ENCODE measurements at regions not wholly inside any gene's neighbourhood (a gene's known extent, or its start where the extent isn't known, plus 50 kb on each side); places are given as distances from the start of the nearest gene placed in this dataset.

- Mint-ChIP-seq H3K4me3 (no peak overlapping the region), H3K27me3 (peaks cover 23% of the 10 kb centered on the region), H3K9me3 (no peaks in the 10 kb centered on the region), H3K36me3 (no peaks in the 10 kb centered on the region), H3K4me1 (peaks cover 2% of the 10 kb centered on the region), H3K27ac (no peak overlapping the region)
- no peak for DNase-seq
These were observed 127.5 kb upstream of the OBI1 start for GRCh38 chr13:78786459-78786858.

- Mint-ChIP-seq H3K4me1 (peaks cover 2% of the 10 kb centered on the region), H3K4me3 (no peak overlapping the region), H3K9me3 (no peaks in the 10 kb centered on the region), H3K27ac (no peak overlapping the region), H3K27me3 (peaks cover 25% of the 10 kb centered on the region), H3K36me3 (no peaks in the 10 kb centered on the region)
- no peak for DNase-seq
These were observed 126.8 kb upstream of the OBI1 start for GRCh38 chr13:78785764-78786163.

- Mint-ChIP-seq H3K27ac (no peak overlapping the region), H3K9me3 (no peaks in the 10 kb centered on the region), H3K4me3 (no peak overlapping the region)
These were observed 125.2 kb upstream of the OBI1 start for GRCh38 chr13:78784014-78784750.

DNA sequence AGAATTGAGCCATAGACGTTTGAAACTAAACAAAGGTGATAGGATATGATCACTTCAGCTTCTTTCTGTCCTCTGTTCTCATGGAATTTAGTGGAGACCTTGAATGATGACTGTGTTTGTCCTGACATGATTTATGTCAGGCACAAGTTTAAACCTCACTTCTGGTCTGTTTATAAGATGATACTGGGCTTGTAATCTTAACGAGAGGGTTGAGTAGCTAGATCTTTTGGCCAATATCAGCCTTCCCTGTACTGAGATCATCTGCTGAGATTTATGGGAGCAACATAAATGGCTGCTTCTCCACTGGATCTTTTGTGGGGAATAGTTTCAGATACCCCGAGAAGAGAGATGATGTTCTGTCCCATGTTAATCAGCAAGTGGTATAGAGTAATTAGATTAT, 121.8 kb upstream of the OBI1 start:
- H3K27me3 Mint-ChIP-seq, result peaks cover 13% of the 10 kb centered on the region
- no peak for DNase-seq
- no peaks in the 10 kb centered on the region for H3K9me3 Mint-ChIP-seq
- H3K4me3 Mint-ChIP-seq, result no peak overlapping the region
- H3K4me1 Mint-ChIP-seq, result no peaks in the 10 kb centered on the region
- H3K36me3 Mint-ChIP-seq, result no peaks in the 10 kb centered on the region
- H3K27ac Mint-ChIP-seq, result no peak overlapping the region

More at GRCh38 chr13:78784014-78784750, 125.2 kb upstream of the OBI1 start:
- Mint-ChIP-seq H3K36me3 (no peaks in the 10 kb centered on the region), H3K27me3 (peaks cover 30% of the 10 kb centered on the region), H3K4me1 (peaks cover 2% of the 10 kb centered on the region)
- DNase-seq, result no peak

GRCh38 chr13:78779608-78780007, 120.7 kb upstream of the OBI1 start:
- no peak for DNase-seq
- Mint-ChIP-seq H3K9me3 (no peaks in the 10 kb centered on the region), H3K36me3 (no peaks in the 10 kb centered on the region), H3K4me3 (no peak overlapping the region), H3K27ac (no peak overlapping the region), H3K27me3 (peaks cover 11% of the 10 kb centered on the region), H3K4me1 (no peaks in the 10 kb centered on the region)

GRCh38 chr13:78777976-78778375, 119.0 kb upstream of the OBI1 start:
- Mint-ChIP-seq H3K4me1 (no peaks in the 10 kb centered on the region), H3K27me3 (peaks cover 11% of the 10 kb centered on the region), H3K36me3 (no peaks in the 10 kb centered on the region), H3K9me3 (no peaks in the 10 kb centered on the region), H3K27ac (no peak overlapping the region), H3K4me3 (no peak overlapping the region)
- DNase-seq, result no peak

DNA sequence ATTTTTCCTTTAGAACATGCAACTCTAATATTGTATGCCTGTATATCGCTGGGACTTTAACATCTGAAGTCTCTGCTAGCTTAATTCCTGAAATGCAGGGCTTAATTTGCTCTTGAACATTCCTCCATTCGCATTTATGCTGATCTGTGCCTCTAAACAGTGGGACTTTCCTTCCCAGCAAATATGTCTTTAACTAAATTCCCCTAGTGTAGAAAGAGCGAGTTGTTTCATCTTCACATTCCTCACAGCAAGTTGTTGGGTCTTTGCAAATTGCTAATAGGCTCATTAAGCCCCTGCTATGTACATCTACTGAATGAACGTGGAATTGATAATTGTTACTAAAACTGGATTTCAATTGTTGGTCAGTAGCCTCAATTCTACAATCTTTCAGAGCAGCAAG, 118.4 kb upstream of the OBI1 start:
- H3K9me3 Mint-ChIP-seq, result no peaks in the 10 kb centered on the region
- DNase-seq, result no peak
- no peaks in the 10 kb centered on the region for H3K36me3 Mint-ChIP-seq
- no peak overlapping the region for H3K27ac Mint-ChIP-seq
- H3K4me1 Mint-ChIP-seq, result no peaks in the 10 kb centered on the region
- H3K4me3 Mint-ChIP-seq, result no peak overlapping the region
- peaks cover 7% of the 10 kb centered on the region for H3K27me3 Mint-ChIP-seq

GRCh38 chr13:78772933-78773332, 114.0 kb upstream of the OBI1 start:
- H3K36me3 Mint-ChIP-seq, result no peaks in the 10 kb centered on the region
- H3K9me3 Mint-ChIP-seq, result no peaks in the 10 kb centered on the region
- no peak overlapping the region for H3K27ac Mint-ChIP-seq
- no peak overlapping the region for H3K4me3 Mint-ChIP-seq
- peaks cover 7% of the 10 kb centered on the region for H3K27me3 Mint-ChIP-seq
- H3K4me1 Mint-ChIP-seq, result no peaks in the 10 kb centered on the region
- DNase-seq, result no peak

DNA sequence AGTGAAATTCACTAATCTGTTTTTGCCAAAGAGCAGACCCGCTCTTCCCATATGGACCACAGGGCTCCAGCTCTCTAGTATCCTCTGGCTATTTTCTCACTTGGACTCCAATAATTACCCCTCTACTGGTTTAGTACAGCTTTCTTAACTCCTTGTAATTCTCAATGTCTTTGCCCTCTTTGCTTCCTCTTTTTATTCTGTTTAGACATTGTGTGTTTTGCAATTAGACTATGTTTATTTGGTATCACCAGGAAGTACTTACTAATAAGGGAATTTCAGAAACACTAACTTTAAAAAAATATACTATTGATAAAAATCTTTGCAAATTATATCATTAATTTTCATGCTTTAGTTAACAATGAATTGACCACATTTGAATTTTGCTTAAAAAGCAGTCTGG, 111.6 kb upstream of the OBI1 start:
- Mint-ChIP-seq H3K36me3 (no peaks in the 10 kb centered on the region), H3K9me3 (no peaks in the 10 kb centered on the region), H3K4me3 (no peak overlapping the region), H3K27me3 (peaks cover 7% of the 10 kb centered on the region), H3K4me1 (no peaks in the 10 kb centered on the region), H3K27ac (no peak overlapping the region)
- no peak for DNase-seq

- H3K36me3 Mint-ChIP-seq, result no peaks in the 10 kb centered on the region
- no peak for DNase-seq
- peaks cover 11% of the 10 kb centered on the region for H3K27me3 Mint-ChIP-seq
- no peak overlapping the region for H3K4me3 Mint-ChIP-seq
- H3K27ac Mint-ChIP-seq, result no peak overlapping the region
- H3K9me3 Mint-ChIP-seq, result no peaks in the 10 kb centered on the region
- H3K4me1 Mint-ChIP-seq, result no peaks in the 10 kb centered on the region
These were observed 110.0 kb upstream of the OBI1 start for GRCh38 chr13:78768950-78769349.

- no peaks in the 10 kb centered on the region for H3K36me3 Mint-ChIP-seq
- DNase-seq, result no peak
- no peak overlapping the region for H3K4me3 Mint-ChIP-seq
These were observed 105.7 kb upstream of the OBI1 start for GRCh38 chr13:78764665-78765064.

DNA sequence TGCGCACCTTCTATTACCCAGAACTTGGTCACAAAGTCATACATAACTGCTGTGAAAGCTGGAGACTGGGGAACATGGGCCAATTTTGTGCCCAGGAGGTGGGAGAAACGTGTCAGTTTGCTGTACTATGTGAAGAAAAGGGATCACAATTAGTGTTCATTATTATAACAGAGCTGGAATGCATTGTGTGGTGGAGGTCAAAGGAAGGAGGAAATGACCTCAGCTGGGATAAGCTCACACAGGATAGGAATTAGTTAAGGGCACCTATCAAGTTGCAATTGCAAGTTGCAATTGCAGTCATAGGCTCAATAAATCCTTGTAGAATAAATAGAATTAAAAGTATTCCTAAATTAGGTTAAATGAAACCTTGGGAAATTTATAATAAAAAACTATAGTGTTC, 103.9 kb upstream of the OBI1 start:
- Mint-ChIP-seq H3K4me1 (no peaks in the 10 kb centered on the region), H3K36me3 (no peaks in the 10 kb centered on the region), H3K9me3 (no peaks in the 10 kb centered on the region), H3K4me3 (no peak overlapping the region), H3K27me3 (peaks cover 8% of the 10 kb centered on the region), H3K27ac (no peak overlapping the region)
- DNase-seq, result no peak

More at GRCh38 chr13:78764665-78765064, 105.7 kb upstream of the OBI1 start:
- H3K9me3 Mint-ChIP-seq, result no peaks in the 10 kb centered on the region
- peaks cover 7% of the 10 kb centered on the region for H3K27me3 Mint-ChIP-seq
- no peak overlapping the region for H3K27ac Mint-ChIP-seq
- H3K4me1 Mint-ChIP-seq, result no peaks in the 10 kb centered on the region

- Mint-ChIP-seq H3K9me3 (no peaks in the 10 kb centered on the region), H3K36me3 (no peaks in the 10 kb centered on the region), H3K27ac (no peak overlapping the region), H3K27me3 (peaks cover 11% of the 10 kb centered on the region), H3K4me1 (no peaks in the 10 kb centered on the region), H3K4me3 (no peak overlapping the region)
- no peak for DNase-seq
These were observed 100.7 kb upstream of the OBI1 start for GRCh38 chr13:78759704-78760103.

DNA sequence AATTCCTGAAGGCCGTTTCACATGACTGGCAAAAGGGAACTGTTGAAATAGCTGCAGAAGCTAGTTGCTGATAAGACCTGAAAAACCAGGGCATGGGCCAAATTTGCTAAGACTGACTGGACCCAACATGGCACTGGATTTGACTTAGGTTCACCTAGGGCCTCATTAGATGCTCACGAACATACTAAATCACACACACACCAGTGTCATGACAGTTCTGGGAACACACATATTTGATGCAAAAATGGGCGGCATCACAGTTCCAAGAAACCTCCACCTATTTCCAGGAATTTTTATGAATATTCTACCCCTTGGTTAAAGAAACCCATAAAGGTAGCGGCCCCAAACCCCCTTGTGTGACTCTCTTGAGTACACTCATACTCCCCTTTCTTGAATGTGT, 99.6 kb upstream of the OBI1 start:
- H3K4me1 Mint-ChIP-seq, result no peaks in the 10 kb centered on the region

GRCh38 chr13:78753435-78753834, 94.5 kb upstream of the OBI1 start:
- DNase-seq, result no peak
- Mint-ChIP-seq H3K36me3 (no peaks in the 10 kb centered on the region), H3K4me3 (no peak overlapping the region), H3K4me1 (no peaks in the 10 kb centered on the region), H3K9me3 (no peaks in the 10 kb centered on the region), H3K27ac (no peak overlapping the region), H3K27me3 (peaks cover 17% of the 10 kb centered on the region)

More for the DNA sequence above, 99.6 kb upstream of the OBI1 start:
- H3K4me3 Mint-ChIP-seq, result no peak overlapping the region
- DNase-seq, result no peak
- no peaks in the 10 kb centered on the region for H3K36me3 Mint-ChIP-seq
- no peaks in the 10 kb centered on the region for H3K9me3 Mint-ChIP-seq
- H3K27me3 Mint-ChIP-seq, result peaks cover 11% of the 10 kb centered on the region
- no peak overlapping the region for H3K27ac Mint-ChIP-seq

DNA sequence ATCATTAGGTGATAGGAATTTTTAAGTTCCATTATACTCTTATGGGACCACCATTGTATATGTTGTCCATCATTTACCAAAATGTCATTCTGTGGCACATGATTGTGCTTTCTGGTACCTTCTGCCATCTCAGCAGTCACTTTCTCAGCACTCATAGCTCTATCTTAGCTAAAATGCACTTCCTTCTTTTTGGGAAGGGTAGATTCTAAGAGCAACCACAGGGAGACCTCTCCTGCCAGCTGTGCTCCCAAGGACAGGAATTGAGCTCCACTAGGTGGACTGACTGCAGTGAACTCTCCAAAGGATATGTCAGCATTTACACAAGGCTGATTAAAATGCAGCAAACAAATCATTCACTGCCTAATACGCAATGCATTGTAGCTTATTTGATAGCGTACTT, 91.8 kb upstream of the OBI1 start:
- no peak overlapping the region for H3K4me3 Mint-ChIP-seq
- peaks cover 13% of the 10 kb centered on the region for H3K27me3 Mint-ChIP-seq
- no peak overlapping the region for H3K27ac Mint-ChIP-seq
- H3K36me3 Mint-ChIP-seq, result no peaks in the 10 kb centered on the region
- H3K4me1 Mint-ChIP-seq, result no peaks in the 10 kb centered on the region
- H3K9me3 Mint-ChIP-seq, result no peaks in the 10 kb centered on the region
- DNase-seq, result no peak
